ENCODE measurements at regions not wholly inside any gene's neighbourhood (a gene's known extent, or its start where the extent isn't known, plus 50 kb on each side); places are given as distances from the start of the nearest gene placed in this dataset. TPM values are rescaled to one million over a fixed set of nuclear protein-coding genes. Genes with fewer than 3 reads are reported as not detected.

DNA sequence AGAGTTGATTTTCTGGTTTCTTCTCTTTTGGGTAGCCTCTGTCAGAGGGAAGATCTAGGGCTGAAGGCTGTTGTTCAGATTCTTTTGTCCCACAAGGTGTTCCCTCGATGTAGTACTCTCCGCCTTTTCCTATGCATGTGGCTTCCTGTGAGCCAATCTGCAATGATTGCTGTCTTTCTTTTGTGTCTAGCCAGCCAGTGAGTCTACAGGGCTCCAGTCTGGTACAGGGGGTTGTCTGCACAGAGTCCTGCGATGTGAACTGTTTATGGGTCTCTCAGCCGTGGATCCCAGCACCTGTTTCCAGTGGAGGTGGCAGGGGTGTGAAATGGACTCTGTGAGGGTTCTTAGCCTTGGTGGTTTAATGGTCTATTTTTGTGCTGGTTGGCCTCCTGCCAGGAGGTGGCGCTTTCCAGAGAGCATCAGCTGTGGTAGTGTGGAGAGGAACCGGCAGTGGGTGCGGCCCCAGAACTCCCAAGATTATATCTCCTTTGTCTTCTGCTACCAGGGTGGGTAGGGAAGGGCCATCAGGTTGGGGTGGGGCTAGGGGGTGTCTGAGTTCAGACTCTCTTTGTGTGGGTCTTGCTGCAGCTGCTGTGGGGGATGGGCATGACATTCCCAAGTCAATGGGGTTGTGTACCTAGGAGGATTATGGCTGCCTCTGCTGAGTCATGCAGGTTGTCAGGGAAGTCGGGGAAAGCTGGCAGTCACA is 81.3 kb upstream of the C21orf91 start:
- TF ChIP-seq, protein P1, sequence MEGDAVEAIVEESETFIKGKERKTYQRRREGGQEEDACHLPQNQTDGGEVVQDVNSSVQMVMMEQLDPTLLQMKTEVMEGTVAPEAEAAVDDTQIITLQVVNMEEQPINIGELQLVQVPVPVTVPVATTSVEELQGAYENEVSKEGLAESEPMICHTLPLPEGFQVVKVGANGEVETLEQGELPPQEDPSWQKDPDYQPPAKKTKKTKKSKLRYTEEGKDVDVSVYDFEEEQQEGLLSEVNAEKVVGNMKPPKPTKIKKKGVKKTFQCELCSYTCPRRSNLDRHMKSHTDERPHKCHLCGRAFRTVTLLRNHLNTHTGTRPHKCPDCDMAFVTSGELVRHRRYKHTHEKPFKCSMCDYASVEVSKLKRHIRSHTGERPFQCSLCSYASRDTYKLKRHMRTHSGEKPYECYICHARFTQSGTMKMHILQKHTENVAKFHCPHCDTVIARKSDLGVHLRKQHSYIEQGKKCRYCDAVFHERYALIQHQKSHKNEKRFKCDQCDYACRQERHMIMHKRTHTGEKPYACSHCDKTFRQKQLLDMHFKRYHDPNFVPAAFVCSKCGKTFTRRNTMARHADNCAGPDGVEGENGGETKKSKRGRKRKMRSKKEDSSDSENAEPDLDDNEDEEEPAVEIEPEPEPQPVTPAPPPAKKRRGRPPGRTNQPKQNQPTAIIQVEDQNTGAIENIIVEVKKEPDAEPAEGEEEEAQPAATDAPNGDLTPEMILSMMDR (IDR thresholded peaks at IDR 0.05) = no peak
- ATAC-seq (ENCODE audit: low FRiP score) = no peak
- DNase-seq (ENCODE audit: low spot score) = no peak

DNA sequence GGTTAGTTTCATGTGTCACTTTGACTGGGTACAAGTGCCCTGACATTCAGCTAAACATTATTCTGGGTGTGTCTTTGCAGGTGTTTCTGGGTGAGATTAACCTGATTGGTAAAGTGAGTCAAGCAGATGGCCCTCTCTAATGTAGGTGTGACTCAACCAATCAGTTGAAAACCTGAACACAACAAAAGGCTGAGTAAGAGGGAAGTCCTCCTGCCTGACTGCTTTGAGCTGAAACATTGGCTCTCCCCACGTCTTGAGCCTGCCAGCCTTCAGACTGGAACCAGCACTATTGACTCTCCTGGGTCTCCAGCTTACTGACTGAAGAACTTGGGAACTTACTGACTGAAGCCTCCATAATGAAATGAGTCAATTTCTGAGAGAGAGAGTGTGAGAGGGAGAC is 70.0 kb upstream of the C21orf91 start:
- TF ChIP-seq, protein P1 (IDR thresholded peaks at IDR 0.05) = no peak
- no peak for ATAC-seq (ENCODE audit: low FRiP score)
- DNase-seq (ENCODE audit: low spot score) = no peak

DNA sequence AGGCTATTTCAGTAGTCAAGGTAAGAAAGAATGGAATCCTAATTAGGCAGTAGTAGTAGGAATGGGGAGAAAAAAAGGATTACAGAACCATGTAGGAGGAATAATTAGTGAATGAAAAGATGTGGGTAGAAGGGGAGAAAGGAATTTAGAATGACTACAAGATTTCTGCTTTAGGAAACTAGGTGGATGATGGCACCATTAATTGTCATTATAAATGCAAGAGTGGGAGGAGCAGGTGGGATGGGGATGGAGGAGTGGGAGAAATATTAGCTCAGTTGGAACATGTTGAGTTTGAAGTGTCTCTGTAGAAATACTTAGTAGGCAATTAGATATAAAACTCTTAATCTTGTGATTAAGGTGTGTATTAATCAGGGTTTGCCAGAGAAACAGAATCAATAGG is 50.0 kb upstream of the C21orf91 start:
- no peak for DNase-seq (ENCODE audit: low spot score)
- no peak for ATAC-seq (ENCODE audit: low FRiP score)
- TF ChIP-seq, protein P1 (IDR thresholded peaks at IDR 0.05) = no peak

Small RNAs in the stretch of these regions (small RNA-seq; reads per million reads assigned to genes)
- gene RPL37P3 = not detected
